ENCODE measurements at regions not wholly inside any gene's neighbourhood (a gene's known extent, or its start where the extent isn't known, plus 50 kb on each side); places are given as distances from the start of the nearest gene placed in this dataset.

DNA sequence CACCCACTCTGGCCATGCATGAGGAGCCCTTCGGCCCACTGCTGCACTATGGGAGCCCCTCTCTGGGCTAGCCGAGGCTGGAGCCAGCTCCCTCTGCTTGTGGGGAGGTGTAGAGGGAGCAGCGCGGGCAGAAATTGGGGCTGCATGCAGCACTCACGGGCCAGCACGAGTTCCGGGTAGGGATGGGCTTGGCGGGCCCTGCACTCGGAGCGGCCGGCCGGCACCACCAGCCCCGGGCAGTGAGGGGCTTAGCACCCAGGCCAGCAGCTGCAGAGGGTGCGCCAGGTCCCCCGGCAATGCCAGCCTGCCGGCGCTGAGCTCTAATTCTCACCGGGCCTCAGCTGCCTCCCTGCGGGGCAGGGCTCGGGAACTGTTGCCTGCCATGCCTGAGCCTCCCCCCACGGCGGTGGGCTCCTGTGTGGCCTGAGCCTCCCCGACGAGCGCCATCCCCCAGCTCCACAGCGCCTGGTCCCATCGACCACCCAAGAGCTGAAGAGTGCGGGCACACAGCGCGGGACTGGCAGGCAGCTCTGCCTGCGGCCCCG, 209.0 kb downstream of the LTN1 start:
- DNase-seq, result no peak

DNA sequence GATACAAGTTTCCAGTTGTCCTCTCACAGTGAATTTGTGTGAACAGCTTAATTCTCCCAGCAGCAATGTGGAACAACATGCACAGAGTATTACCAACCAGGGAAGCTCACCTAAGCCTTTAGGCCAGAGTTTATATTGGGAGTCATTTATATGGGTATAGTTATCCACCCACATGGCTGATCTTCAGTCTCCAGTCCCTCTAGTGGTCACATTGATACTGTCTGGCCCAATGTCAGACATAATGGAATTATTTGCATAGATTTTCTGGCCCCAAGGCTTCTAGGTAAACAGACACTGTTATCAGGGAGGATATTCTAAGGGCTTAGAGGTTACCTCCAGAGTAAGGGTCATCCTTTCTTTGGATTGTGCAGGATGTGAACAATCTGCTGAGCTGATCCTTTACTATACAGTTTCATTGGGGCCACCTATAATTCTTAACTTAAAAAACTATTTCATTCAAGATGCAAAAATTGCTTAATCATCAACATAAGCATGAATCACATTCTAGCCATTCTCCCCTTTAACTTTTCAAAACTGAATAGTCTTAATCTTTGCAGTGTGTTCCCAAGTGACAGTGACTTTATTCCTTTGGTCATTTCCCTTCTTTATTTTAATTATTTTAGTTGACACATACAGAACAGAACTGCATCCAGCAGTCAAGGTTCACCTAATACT, 210.9 kb downstream of the LTN1 start:
- no peak for DNase-seq

DNA sequence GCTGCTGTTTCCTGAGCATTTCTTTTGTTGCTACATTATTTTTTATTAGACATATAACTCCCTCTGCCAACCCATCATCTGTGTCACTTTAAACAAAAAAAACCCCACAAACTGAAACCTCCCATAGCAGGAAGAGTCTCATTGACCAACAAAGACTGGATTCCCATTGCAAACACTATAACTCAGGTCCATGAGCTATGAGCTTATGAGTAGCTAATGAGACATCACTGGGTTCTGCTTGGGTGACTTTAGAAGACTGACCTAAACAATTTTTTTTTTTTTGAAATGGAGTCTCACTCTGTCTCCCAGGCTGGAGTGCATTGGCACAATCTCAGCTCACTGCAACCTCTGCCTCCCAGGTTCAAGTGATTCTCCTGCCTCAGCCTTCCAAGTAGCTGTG, 212.8 kb downstream of the LTN1 start:
- DNase-seq, result no peak

DNA sequence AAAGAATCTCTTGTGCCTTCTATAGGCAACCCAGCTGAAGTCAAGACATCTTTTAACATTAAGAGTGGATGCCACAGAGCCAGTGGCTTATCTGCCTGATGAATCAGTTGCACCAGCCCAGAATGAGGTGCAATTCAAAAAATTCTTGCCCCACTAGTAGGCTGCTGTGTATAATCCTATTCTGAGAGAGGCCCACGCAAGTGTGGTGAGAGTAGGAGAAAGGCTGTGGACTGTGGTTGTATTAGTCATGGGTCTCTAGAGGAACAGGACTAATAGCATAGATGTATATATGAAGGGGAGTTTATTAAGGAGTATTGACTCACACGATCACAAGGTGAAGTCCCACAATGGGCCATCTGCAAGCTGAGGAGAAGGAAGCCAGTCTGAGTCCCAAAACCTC, 216.4 kb downstream of the LTN1 start:
- DNase-seq, result no peak

DNA sequence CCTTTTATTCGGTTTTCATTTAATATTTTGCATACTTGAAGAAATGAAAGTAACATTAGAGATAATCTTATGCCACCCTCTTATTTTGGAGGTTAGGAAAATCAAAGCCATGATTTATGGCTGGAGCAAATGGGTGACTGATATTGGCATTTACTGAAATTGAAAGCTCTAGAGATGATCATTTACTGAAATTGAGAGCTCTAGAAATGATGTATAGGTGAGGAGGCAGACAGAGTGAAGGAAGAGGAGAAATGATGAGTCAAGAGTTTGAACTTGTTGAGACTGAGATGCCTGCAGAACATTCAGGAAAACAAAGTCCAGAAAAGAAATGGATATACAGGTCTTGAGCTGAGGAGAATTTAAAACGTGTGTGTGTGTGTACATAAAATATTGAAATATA, 217.6 kb downstream of the LTN1 start:
- DNase-seq, result no peak

DNA sequence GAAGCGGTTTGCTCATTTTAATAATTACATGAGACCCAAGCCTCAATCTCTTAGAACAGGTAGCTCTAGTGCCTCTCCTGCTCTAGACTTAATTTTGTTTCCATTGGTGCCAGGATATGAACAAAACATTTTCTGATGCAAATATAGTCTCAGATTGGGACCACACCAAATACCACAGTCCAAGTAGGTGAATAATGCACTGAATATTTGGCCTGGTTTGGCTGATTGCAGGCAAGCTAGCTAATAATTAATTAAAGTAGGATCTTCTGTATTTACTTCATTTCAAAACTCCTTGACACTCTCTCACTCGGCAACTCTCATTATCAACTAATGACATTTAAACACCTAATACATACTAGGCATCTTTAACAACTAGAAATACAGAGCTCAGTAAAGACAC, 219.6 kb downstream of the LTN1 start:
- no peak for DNase-seq

DNA sequence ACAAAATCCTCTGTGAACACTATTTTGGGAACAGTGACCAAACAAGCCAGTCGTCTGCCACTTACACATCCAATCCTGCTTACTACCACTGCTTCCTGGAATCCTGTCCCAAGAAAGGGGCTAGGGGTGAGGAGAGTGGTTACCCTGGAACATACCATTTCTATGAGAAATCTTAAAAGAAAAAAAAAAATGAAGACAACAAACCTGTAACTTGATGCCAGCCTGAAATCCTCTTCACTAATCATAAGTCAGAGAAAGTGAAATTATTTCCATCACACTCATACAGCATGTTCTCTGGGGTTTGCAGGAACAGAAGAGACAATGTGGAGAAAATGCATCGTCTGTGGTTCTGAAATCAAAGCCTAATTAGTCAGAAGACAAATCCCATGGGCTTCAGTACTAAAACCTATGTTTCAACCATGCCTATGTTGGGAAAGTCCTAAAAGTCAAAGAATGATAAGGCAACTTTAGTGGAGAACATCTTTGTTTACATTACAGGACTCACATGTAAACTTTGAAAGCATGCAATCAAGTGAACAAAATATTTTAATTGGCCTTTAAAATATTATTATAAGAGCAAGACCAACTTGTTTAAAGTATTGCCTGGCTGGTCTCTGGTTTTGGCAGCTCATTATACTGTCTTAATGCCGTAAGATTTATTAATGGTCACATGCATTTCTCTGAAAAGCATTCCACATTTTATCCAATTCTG, 220.7 kb downstream of the LTN1 start:
- DNase-seq, result peak; percentile 42

DNA sequence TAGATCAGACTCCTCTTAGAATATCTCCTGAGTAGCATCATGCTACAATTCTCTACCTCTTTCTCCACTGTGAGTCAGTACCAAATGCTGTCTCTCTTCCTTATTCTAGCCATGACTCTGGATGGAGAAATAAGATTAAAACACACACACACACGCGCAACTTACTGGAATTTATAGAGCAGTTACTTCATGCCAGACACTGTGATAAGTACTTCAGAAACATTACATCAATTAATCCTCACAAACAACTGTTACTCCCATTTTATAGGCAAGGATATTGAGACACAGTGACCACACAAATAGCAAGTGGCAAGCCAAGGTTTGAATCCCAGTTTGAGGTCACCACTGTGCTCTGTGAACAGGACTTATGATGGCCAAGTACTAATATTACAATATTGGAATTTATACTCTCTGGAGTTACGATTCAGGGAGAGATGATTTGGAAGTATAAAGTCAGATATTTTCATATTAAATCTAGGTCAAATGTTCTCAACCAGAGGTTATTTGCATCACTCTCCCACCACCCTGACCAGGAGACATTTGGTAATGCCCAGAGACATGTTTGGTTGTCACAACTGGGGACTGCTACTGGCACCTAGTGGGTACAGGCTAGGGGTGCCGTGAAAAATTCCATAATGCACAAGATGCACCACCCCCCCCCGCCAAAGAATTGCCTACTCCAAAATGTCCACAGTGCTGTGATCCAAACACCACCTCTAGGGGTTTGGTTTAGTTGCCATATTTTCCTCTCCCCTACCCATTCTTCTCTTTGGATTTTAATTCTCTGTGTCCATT, 221.6 kb downstream of the LTN1 start:
- DNase-seq, result no peak

DNA sequence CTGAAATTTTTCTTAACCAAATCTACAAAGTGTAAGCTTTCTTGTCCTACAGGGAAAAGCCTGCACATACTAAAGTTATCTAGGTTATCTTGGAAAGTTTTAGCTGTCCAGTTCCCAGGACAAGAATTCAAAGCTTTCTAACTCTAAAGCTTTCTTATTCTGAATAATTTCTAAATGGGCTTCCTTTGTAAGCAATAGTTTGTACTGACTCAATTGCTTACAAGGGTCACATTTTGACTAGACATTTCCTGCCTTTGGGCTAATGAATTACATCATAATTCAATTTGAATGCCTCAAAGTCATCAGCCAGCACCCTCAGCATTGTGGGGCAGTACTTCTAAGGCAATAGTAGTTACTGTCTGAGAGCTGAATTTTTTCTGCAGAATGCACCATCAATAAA, 223.0 kb downstream of the LTN1 start:
- no peak for DNase-seq

DNA sequence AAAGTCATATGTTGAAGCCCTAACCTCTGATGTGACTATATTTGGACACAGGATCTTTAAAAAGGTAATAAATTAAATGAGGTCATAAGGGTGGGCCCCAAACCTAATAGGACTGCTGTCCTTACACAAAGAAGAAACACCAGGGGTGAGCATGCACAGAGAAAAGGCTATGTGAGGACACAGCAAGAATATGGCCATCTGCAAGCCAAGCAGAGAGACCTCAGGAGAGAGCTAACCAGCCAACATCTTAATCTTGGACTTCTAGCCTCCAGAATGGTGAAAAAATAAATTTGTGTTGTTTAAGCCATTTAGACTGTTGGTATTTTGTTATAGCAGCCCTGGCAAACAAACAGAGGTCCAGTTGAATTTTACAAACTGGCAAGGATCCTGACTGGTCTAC, 223.9 kb downstream of the LTN1 start:
- no peak for DNase-seq

DNA sequence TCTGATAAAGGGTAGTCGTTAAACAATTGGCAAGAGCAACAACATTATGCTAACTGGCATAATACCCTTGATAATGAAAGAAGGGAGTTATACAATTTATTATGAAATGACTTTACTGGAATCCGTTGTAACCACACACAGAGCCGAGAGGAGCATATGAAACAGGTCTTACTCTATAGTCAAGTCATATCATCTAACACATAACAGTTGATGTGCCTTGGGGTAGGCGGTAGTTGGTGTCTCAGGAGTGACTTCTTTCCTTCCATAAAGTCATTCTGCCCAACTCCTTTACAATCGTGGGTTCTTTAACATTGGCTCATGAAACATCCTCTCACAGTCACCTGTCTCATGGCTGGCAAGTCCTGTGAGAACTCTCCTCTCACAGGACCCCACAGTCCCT, 225.2 kb downstream of the LTN1 start:
- no peak for DNase-seq

DNA sequence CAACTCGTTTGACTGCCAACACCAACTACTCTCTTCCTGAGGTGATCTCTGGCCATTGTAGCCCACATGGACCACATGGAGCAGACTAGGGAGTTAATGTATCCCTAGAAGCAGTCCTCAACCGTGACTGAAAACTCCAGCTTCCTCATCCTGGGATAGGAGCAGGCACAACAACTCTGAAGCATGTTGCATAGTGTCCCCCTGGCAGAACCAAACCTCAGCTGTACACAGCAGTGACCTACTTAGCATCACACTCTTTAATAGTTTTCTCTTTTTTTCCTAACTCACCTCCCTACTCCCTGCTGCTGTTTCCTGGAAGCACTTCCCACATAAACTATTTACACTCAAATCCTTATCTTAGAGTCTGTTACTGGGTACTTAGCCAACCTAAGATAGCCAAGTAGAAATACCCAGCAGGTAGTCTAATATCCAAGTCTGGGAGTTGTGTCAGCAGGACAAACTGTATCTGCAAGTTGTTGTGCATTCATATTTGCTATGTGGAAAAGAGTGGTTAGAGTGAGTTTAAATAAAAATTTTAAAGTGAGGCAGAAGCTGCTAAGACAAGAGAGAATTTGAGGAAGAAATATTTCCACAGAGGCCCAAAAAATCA, 228.8 kb downstream of the LTN1 start:
- DNase-seq, result no peak

DNA sequence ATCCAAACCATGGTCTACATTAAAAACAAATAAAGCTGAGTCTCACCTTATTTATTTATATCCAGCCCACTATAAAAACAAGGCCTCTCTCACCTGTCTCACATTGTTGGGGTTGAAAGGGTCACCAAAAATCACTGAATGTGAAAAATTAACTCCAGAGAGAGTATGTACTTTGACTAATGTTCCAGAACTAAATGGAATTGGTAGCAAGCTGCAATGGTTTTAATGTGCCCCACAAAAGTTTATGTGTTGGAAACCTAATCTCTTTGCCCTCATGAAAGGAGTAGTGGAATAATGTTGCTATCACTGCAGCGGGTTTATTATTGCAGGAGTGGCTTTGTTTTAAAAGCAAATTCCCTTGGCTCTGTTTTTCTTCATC, 230.3 kb downstream of the LTN1 start:
- no peak for DNase-seq

DNA sequence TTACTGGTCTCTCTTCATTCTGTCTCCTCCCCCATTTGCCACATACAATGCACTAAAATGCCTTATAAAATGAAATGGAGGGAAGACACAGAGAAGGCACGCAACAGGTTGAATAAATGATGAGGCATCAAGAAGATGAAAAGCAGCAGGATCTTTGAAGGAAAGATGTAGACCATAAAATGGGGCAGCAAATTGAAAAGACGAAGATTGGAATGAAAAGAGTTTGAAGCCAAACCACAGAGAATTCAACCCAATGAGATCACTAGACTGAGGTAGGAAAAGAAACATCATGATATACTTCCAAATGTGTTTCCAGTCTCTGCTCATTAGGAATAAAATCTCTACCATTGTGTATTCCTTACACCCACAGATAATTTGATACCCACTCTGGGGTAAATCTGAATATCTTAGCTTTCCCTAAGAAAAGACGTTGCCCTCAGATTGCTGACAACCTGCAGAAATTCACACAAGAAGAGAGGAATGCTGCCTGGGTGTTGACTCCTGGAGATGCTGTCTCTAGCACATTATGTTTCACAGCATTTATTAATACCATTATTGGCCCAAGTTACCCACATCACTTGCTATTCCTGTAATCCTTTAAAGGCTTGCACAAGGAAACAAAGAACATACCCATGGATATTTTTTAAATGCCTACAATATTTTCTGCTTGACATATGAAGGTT, 230.9 kb downstream of the LTN1 start:
- no peak for DNase-seq

DNA sequence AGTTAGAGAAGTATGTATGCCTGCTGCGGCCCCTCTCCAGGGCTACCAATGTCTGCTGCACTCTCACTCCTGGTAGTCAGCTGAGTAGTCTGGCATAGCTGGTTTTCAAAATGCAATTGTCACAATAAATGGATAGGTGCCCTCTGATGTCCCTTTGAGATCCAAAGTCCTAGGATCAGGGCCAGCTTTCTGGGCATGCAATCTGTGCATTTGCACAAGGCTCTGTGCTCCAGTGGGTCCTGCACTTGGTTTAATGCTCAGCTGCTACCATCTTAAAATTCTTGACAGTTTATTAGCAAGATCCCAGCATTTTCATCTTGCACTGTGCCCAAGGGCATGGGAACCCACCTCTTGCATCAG, 233.8 kb downstream of the LTN1 start:
- no peak for DNase-seq

DNA sequence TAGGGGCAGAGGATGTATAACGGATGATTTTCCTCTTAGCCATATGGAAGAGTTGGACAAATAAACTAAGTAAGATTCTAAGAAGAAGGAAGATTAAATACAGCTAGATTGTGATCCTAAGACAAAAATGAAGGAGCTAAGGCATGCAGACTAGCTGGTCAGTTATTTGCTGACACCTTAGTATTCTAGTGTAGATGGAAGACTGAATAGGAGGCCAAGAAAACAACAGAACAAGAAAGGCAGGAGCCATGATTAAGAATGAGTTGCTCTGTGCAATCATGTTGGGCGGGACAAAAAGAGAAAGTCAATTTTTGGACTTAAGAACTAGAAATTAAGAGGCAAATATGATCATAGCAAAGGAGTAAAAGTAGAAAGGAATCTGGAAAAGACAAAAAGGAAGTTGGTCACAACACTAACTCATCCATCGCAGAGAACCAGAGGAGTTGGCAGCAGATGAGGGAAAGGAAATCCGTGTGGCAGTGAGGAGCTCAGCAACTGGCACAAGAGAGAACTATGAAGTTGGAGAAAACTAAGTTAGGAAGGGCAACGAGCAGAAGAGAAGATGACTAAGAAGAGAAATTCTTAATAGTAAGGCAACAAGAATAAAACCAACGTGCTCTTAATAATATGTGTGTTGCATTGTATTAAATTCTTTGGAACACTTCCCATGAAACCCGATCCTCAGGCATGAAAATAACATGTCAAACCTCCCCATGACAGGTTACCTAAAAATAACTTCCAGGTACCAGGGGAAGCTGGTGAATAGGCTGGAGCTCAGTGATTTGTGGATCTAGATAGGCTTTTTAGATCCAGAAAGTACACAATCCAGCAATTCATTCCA, 234.4 kb downstream of the LTN1 start:
- DNase-seq, result no peak

DNA sequence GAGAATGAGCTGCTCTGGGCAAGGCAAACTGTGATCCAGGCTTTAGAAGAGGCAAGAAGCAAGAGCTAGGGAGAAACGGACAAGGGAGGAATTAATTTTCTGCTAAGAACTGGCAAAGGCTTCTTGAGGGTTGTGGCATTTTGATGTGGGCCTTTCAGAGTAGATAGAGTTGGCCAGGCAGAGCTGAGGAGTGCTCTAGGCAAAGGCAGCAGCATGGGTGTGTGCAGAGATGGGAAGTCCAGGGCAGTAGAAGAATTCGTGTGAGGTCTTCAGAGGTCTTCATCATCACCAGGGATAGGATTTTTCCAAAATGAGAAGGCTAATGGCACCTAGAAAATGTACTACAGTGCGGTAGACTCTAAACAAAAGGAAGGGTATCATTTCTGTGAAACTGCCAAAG, 237.8 kb downstream of the LTN1 start:
- no peak for DNase-seq

DNA sequence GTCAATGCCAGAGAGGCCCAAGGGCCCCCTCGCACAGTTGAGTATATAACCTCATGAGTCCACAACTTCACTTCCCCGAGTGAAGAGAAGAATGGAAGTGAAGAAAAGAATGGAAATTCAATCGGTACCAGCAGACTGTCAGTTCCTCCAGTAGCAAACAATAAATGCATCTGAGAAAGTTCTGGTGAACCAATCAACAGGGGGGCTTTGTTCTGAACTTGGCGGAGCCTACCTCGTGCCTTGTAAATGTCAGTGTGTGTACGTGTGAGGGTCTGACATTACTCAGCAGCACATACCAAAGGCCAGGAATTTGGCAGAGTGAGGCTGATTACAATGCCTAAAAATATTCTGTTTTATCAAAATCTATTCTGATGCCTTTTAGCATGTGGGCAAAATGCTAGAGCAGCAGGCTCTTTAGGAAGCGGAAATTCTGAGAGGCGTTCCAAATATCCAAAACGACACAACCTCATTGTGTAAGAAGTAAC, 238.5 kb downstream of the LTN1 start:
- peak; percentile 43 for DNase-seq

DNA sequence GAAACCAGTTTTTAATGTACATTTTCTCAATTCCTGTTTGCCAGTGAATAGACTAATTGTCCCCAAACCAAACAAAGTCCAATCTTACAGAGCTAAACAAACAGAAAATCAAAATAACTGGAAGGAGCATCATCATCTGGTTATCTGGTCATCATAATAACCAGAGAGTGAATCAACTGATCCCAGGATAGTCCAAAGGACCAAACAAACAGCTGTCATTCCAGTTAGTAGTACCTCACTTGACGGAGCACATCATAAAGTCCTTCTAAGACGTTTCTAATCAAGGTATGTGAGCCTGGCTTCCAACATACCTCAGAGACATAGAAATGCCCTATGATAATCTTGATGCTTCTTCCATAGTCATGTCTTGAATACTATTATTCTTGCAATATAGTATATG, 240.5 kb downstream of the LTN1 start:
- DNase-seq, result no peak

DNA sequence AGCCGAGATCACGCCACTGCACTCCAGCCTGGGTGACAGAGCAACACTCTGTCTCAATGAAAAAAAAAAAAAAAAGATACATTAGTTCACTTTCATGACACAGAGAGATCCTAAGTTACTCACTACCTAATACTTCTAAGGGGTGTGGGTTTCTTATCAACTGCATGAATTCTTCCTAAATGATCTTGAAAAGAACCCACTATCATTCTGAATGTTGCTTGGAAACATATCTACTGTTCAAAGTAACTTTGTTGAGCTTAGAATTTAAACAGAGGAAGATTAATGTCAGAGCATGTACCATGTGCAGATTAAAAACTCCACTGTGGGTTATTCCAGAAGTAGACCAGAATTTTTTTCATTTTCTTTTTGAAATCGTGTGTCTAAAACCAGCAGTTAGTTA, 241.5 kb downstream of the LTN1 start:
- no peak for DNase-seq

DNA sequence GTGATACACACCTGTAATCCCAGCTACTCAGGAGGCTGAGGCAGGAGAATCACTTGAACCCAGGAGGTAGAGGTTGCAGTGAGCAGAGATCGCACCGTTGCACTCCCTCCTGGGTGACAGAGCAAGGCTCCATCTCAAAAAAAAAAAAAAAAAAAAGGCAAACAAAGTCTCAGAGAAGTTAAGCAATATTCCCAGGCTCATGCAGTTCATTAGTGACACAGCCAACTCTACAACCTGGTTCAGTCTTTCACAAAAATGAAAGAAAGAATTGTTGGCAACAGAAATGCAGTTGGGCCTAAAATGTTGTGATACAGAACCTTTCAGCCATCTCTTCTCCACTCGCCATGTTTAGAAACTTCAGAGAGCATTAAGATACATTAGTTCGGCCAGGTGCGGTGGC, 242.1 kb downstream of the LTN1 start:
- DNase-seq, result no peak

DNA sequence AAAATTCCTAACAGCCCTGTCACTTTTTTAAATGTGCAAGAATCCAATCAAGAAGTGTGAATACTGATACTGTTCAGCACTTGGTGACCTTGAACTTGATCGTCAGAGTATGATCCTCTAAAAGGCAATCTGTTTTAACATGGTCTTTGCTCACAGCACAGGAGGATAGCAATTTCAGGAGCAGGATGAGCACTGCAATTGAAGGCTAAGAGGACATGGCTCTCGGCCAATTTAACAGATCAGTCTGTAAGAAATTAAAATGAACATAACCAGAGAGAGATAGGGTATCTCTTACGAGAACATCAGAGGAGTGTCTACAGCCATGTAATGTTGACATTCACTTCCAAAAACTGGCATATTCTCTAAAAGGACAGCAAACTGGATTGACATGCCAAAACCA, 243.1 kb downstream of the LTN1 start:
- DNase-seq, result no peak

Measured in amniotic stem cell (primary cell).